Upper lobe of left lung (tissue), 6 donors: ENCODE measurements at regions not wholly inside any gene's neighbourhood (a gene's known extent, or its start where the extent isn't known, plus 50 kb on each side); places are given as distances from the start of the nearest gene placed in this dataset.

Experiments
- ATAC-seq, 2 donors: fragments of 200-7000 bp; cut with Tn5 transposase; one replicate each; pipeline ENCODE4 v1.9.1; 2022; ENCODE audit warnings: mild to moderate bottlenecking in 2 of 2, moderate library complexity in 2 of 2; ENCODE audit not compliant: low FRiP score in 2 of 2
- DNase-seq, 2 donors: peaks; one replicate each; pipeline ENCODE4 v3.0.0-alpha.2; 2019 to 2020
- H3K27ac ChIP-seq, 4 donors: fragments of 200-600 bp; sonication (generic); one replicate each; pipeline ENCODE4 v1.5.1; 2016 to 2019
- H3K27me3 ChIP-seq, 4 donors: fragments of 200-600 bp; sonication (generic); one replicate each; pipeline ENCODE4 v1.5.1; 2017 to 2019
- H3K36me3 ChIP-seq, 4 donors: fragments of 200-600 bp; sonication (generic); one replicate each; pipeline ENCODE4 v1.5.1; 2016 to 2019
- H3K4me1 ChIP-seq, 4 donors: fragments of 200-600 bp; sonication (generic); one replicate each; pipeline ENCODE4 v1.5.1; 2018 to 2019
- H3K4me3 ChIP-seq, 4 donors: fragments of 200-600 bp; sonication (generic); one replicate each; pipeline ENCODE4 v1.5.1; 2017 to 2019; ENCODE audit warnings: mild to moderate bottlenecking in 2 of 4, moderate library complexity in 1 of 4
- H3K9me3 ChIP-seq, 4 donors: fragments of 200-600 bp; sonication (generic); one replicate each; pipeline ENCODE4 v1.5.1; 2018 to 2019
- EP300 ChIP-seq, 4 donors: sonication (generic); formaldehyde crosslinking; IDR thresholded peaks; one replicate each; pipeline ENCODE4 v1.5.1; 2017; ENCODE audit warnings: antibody characterized with exemption in 4 of 4, control low read depth in 2 of 4
- POLR2A ChIP-seq, 4 donors: fragments of 450-650 bp; IDR thresholded peaks; one replicate each; pipeline ENCODE4 v1.5.1; 2016 to 2017; ENCODE audit warnings: antibody characterized with exemption in 4 of 4, mild to moderate bottlenecking in 2 of 4
- POLR2AphosphoS5 ChIP-seq, 2 donors: sonication (generic); formaldehyde crosslinking; IDR thresholded peaks; one replicate each; pipeline ENCODE4 v1.5.1; 2017; ENCODE audit warnings: antibody characterized with exemption in 2 of 2
- WGBS, 2 donors: methylation state at CpG; one replicate each; pipeline ENCODE4 v1.1.5; 2017 to 2018; 5-methylcytosine and 5-hydroxymethylcytosine counted together
- TF ChIP-seq, protein P1 (sequence below), 6 experiments: fragments of 450-650 bp in 4 of 6; fragments of 200-600 bp in 2 of 6; sonication (generic) in 2 of 6; IDR thresholded peaks; one replicate each; pipeline ENCODE4 v1.5.1; 2016 to 2019; ENCODE audit warnings: antibody characterized with exemption in 6 of 6
- donor health status: DM: no; HTN: no; CAD: no; lungs with moderate emphysema.
- donor health status: DM: no; HTN: yes; CAD: no; lungs with severe emphysema.

DNA sequence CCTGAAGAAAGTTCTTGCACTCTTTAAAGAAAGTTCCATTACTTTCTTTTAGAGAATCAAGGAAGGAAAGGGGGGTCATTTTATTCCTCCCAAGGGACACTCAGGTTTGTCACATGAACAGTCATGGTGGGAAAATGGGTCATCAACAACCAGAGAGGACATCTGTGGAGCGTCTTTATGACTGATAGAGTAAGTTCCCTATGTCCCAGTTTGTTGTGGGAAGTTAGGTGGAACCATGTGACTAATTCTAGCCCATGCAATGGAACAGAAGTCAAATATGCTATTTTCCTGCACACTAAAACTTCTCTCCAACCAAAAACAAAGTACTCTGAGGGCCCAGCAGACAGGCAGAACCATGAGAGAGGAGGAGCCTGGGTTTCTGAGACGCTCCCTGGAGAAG is 165.6 kb upstream of the SERTAD2 start:
- WGBS, 2 donors, result 73 to 76% methylated on average over 2 of the region's 2 CpGs
- H3K36me3 ChIP-seq, result no peaks in the 10 kb centered on the region
- peak overlapping the region; percentile 16 to 68 (median 49) for H3K27ac ChIP-seq
- no peak overlapping the region for H3K4me3 ChIP-seq
- TF ChIP-seq, protein P1, sequence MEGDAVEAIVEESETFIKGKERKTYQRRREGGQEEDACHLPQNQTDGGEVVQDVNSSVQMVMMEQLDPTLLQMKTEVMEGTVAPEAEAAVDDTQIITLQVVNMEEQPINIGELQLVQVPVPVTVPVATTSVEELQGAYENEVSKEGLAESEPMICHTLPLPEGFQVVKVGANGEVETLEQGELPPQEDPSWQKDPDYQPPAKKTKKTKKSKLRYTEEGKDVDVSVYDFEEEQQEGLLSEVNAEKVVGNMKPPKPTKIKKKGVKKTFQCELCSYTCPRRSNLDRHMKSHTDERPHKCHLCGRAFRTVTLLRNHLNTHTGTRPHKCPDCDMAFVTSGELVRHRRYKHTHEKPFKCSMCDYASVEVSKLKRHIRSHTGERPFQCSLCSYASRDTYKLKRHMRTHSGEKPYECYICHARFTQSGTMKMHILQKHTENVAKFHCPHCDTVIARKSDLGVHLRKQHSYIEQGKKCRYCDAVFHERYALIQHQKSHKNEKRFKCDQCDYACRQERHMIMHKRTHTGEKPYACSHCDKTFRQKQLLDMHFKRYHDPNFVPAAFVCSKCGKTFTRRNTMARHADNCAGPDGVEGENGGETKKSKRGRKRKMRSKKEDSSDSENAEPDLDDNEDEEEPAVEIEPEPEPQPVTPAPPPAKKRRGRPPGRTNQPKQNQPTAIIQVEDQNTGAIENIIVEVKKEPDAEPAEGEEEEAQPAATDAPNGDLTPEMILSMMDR (IDR thresholded peaks at IDR 0.05), result no peak
- TF ChIP-seq EP300 (IDR thresholded peaks at IDR 0.05), result no peak
- TF ChIP-seq POLR2A (IDR thresholded peaks at IDR 0.05), result no peak
- TF ChIP-seq POLR2AphosphoS5 (IDR thresholded peaks at IDR 0.05), result no peak
- H3K27me3 ChIP-seq, result no peaks in the 10 kb centered on the region
- ATAC-seq (peak in 1 of 2 donors; percentile 66), DNase-seq (no peak)
- peaks cover 0 to 7% (median 2%) of the 10 kb centered on the region in 4 donors for H3K4me1 ChIP-seq
- H3K9me3 ChIP-seq, result no peaks in the 10 kb centered on the region

DNA sequence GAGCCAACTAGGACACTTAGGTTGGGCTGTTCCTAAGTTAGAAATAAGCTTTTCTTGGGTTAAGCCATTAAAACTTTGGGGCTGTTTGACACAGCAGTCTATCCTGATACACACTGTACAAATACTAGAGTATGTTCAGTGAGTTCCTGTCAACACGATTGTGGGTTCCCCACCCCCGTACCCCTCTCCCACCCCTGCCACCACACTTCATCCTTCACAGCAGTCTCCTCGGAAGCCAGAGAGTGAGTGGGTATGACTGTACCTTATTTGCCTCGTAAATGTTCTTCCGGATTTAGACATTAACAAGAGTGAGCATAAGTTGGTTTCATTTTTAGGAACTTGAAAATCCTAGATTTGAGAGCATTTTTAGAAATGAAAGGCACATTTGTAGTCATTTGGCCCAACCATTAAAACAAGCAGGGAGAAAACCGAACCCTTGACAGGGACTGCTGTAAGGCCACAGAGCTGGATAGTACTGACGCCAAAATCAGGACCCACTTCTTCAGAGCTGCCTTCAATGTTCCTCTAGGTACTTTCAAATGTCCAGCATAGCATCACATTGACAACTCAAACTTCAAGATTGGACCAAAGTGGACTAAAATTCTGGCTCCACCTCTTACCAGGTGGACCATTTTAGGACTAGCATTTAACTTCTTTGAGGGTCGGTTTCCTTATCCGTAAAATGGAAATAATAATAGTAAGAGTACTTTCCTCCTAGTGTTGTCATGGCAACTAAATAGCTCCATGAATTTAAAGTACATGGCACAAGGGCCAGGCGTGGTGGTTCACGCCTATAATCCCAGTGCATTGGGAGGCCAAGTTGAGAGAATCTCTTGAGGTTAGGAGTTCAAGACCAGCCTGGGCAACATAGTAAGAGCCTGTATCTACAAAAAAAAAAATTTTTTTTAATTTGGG is 166.3 kb upstream of the SERTAD2 start:
- WGBS, 2 donors, result 67 to 77% methylated on average over 11 of the region's 11 CpGs
- Histone ChIP-seq H3K27me3 (no peaks in the 10 kb centered on the region), H3K36me3 (no peaks in the 10 kb centered on the region), H3K4me1 (peaks cover 0 to 7% (median 2%) of the 10 kb centered on the region in 4 donors), H3K9me3 (no peaks in the 10 kb centered on the region), H3K27ac (peak overlapping the region; percentile 16 to 68 (median 49)), H3K4me3 (no peak overlapping the region)
- ATAC-seq, result peak in 1 of 2 donors; percentile 59
- no peak for TF ChIP-seq EP300 (IDR thresholded peaks at IDR 0.05)
- TF ChIP-seq POLR2AphosphoS5 (IDR thresholded peaks at IDR 0.05), result no peak
- TF ChIP-seq, protein P1 (IDR thresholded peaks at IDR 0.05), result no peak
- no peak for TF ChIP-seq POLR2A (IDR thresholded peaks at IDR 0.05)
- no peak for DNase-seq

DNA sequence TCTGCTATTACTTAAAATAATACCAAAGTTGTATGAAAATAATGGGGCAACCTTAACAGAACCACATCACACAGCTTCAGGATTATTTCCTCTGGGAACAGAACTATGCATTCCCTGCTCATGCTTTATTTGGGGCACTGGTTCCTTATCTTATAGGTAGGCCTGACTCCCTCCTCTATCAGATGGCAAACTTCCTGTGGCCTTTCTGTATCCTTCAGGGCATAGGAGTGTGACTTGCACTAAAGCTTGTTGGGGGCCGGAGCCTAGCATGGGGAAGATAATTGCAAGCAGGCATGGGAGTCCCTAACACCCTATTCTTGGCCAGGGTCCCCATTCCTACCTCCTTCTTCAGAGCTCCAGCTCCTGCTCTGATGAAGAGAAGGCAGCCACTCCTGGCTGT is 167.2 kb upstream of the SERTAD2 start:
- 95 to 100% methylated on average over 1 of the region's 1 CpG for WGBS, 2 donors
- TF ChIP-seq POLR2AphosphoS5 (IDR thresholded peaks at IDR 0.05) (no peak), EP300 (IDR thresholded peaks at IDR 0.05) (no peak), POLR2A (IDR thresholded peaks at IDR 0.05) (no peak)
- TF ChIP-seq, protein P1 (IDR thresholded peaks at IDR 0.05), result no peak
- Histone ChIP-seq H3K4me1 (peaks cover 0 to 7% (median 2%) of the 10 kb centered on the region in 4 donors), H3K4me3 (no peak overlapping the region), H3K27me3 (no peaks in the 10 kb centered on the region), H3K27ac (no peak overlapping the region), H3K36me3 (no peaks in the 10 kb centered on the region), H3K9me3 (no peaks in the 10 kb centered on the region)
- no peak for DNase-seq
- ATAC-seq, result no peak

DNA sequence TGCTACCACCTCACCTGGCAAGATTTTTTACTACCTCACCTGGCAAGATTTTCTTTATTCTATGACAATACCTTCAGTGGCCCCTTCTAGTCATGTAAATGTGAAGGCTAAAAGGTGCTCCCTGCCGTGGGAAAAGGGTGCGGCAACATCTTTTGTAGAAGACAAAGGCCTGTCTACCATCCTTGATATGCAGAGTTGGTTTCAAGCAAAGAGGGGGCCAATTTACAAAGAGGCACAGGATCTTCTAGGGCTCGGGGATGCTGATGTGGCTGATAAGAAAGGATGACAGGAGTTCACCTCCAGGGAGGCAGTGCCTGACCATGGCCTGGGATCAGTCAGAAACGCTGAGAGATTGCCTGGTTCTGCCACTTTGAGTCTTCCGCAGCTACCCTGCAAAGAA is 165.4 kb upstream of the SLC1A4 start:
- Histone ChIP-seq H3K4me3 (no peak overlapping the region), H3K27ac (no peak overlapping the region), H3K36me3 (no peaks in the 10 kb centered on the region), H3K9me3 (no peaks in the 10 kb centered on the region), H3K4me1 (peaks cover 0 to 7% (median 2%) of the 10 kb centered on the region in 4 donors), H3K27me3 (no peaks in the 10 kb centered on the region)
- 70 to 74% methylated on average over 5 of the region's 5 CpGs for WGBS, 2 donors
- TF ChIP-seq POLR2A (IDR thresholded peaks at IDR 0.05) (no peak), POLR2AphosphoS5 (IDR thresholded peaks at IDR 0.05) (no peak)
- TF ChIP-seq, protein P1 (IDR thresholded peaks at IDR 0.05), result no peak
- ATAC-seq, result no peak
- DNase-seq, result no peak
